ENCODE measurements at regions not wholly inside any gene's neighbourhood (a gene's known extent, or its start where the extent isn't known, plus 50 kb on each side); places are given as distances from the start of the nearest gene placed in this dataset.

DNA sequence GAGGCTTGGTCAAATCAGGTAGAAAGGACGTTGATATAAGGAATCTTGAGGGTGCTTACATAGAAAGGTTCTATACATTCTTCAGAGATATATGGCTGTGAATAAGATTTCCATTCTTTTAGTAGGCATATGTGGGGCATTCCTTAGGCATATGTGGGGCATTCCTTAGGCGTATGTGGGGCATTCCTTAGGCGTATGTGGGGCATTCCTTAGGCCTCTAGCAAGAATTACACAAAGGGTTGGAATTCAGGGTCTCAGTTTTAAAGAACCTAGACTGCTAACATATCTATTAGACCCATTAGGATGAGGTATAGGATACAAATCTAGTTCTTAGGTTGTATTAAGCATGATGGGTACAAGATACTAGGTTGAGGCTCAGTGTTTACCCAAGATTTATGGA is 607.8 kb downstream of the SI start:
- TF ChIP-seq CTCF (IDR thresholded peaks at IDR 0.05) (no peak), POLR2A (IDR thresholded peaks at IDR 0.05) (no peak)
